ENCODE measurements at regions not wholly inside any gene's neighbourhood (a gene's known extent, or its start where the extent isn't known, plus 50 kb on each side); places are given as distances from the start of the nearest gene placed in this dataset.

DNA sequence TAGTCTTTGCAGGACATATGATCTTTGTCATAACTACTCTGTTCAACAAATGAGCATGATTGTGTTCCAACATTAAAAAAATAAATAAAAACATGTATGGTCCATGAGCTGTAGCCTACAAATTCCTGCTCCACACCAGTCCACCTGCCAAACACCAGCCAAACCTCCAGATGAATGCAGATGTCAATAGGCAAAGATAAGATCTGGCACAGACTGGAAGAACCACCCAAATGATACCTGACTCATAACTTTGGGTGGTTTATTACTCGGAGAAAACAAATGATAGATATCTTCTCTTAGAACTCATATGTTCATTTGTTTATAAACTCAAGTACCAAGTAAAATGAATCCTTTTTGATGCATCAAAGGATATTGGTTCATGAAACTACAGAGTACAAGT, 425.1 kb downstream of the GBA3 start:
- TF ChIP-seq CREBL2 (CRISPR knock-in tag; IDR thresholded peaks at IDR 0.05; ENCODE audit: borderline replicate concordance) (no peak), HDAC2 (CRISPR knock-in tag; IDR thresholded peaks at IDR 0.05) (no peak), FOXA1 (IDR thresholded peaks at IDR 0.05) (no peak), FOXA1 (CRISPR knock-in tag; IDR thresholded peaks at IDR 0.05) (no peak), HOXA5 (CRISPR knock-in tag; IDR thresholded peaks at IDR 0.05) (no peak), STAG1 (CRISPR knock-in tag; IDR thresholded peaks at IDR 0.05) (no peak), KLF12 (CRISPR knock-in tag; IDR thresholded peaks at IDR 0.05; ENCODE audit: borderline replicate concordance) (no peak), ZFAT (CRISPR knock-in tag; conservative IDR thresholded peaks at IDR 0.05) (no peak), RBFOX2 (IDR thresholded peaks at IDR 0.05; ENCODE audit: low read depth, low read length) (no peak), KLF16 (CRISPR knock-in tag; IDR thresholded peaks at IDR 0.05) (no peak), FOXJ3 (CRISPR knock-in tag; IDR thresholded peaks at IDR 0.05; ENCODE audit: borderline replicate concordance) (no peak), ZNF577 (CRISPR knock-in tag; IDR thresholded peaks at IDR 0.05; ENCODE audit: borderline replicate concordance, low read depth) (no peak), NRL (CRISPR knock-in tag; IDR thresholded peaks at IDR 0.05; ENCODE audit: borderline replicate concordance) (no peak), ZNF253 (CRISPR knock-in tag; IDR thresholded peaks at IDR 0.05; ENCODE audit: borderline replicate concordance) (no peak)
- TF ChIP-seq, protein P1, sequence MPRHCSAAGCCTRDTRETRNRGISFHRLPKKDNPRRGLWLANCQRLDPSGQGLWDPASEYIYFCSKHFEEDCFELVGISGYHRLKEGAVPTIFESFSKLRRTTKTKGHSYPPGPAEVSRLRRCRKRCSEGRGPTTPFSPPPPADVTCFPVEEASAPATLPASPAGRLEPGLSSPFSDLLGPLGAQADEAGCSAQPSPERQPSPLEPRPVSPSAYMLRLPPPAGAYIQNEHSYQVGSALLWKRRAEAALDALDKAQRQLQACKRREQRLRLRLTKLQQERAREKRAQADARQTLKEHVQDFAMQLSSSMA (CRISPR knock-in tag; IDR thresholded peaks at IDR 0.05): no peak
- H3K4me1 ChIP-seq (ENCODE audit: insufficient read depth, low read length): no peaks in the 10 kb centered on the region
- ChIA-PET CTCF (ENCODE audit: low intra/inter-chr PET ratio, low total read pairs) (no interaction called here), POLR2A (no interaction called here)
- in situ Hi-C loops (cut with HindIII; ENCODE audit: extremely low pct_ligation_motif_present, low pct_unique_long_range_greater_than_20kb): no loop called here
- 0% methylated on average over 1 of the region's 1 CpG for WGBS (ENCODE audit: low lambda C conversion rate)
- H3K9ac ChIP-seq (ENCODE audit: insufficient read depth, low read depth, low read length): no peak overlapping the region
- FAIRE-seq: no peak
- no peaks in the 10 kb centered on the region for H4K20me1 ChIP-seq (ENCODE audit: insufficient read depth, low read length)
- no peaks in the 10 kb centered on the region for H3K9me3 ChIP-seq (ENCODE audit: low read length)
- H3K4me2 ChIP-seq (ENCODE audit: low read depth, low read length): no peak overlapping the region
- H3K4me3 ChIP-seq (replicated peaks in 1 of 3; ENCODE audit: insufficient read depth in 1 of 3, low read depth in 2 of 3, low read length in 3 of 3): no peak overlapping the region
- BruUV-seq (replicated peaks): no TSS peak
- no peaks in the 10 kb centered on the region for H3K79me2 ChIP-seq (ENCODE audit: insufficient read depth, low read length)
- no peaks in the 10 kb centered on the region for H3K36me3 ChIP-seq (replicated peaks in 1 of 2; ENCODE audit: control insufficient read depth in 1 of 2, insufficient read depth in 2 of 2, low read length in 2 of 2)
- no peak overlapping the region for H2AFZ ChIP-seq (ENCODE audit: low read length)
- H3K27me3 ChIP-seq (ENCODE audit: control insufficient read depth in 1 of 2, insufficient read depth in 2 of 2, low read length in 2 of 2): no peaks in the 10 kb centered on the region
- DNase-seq (ENCODE audit: low spot score): no peak
- intact Hi-C loops (cut with micrococcal nuclease; ENCODE audit: unreplicated experiment): no loop called here
- no peak for ATAC-seq
- H3K27ac ChIP-seq (ENCODE audit: extremely low read length, insufficient read depth, low read length): no peak overlapping the region

Data from HepG2 (cell line).